ENCODE measurements at regions not wholly inside any gene's neighbourhood (a gene's known extent, or its start where the extent isn't known, plus 50 kb on each side); places are given as distances from the start of the nearest gene placed in this dataset.
"Not testable (repeated sequence)": the region's sequence is repeated elsewhere in the genome, so short reads cannot be mapped to it uniquely, and the experiment has no call there.

DNA sequence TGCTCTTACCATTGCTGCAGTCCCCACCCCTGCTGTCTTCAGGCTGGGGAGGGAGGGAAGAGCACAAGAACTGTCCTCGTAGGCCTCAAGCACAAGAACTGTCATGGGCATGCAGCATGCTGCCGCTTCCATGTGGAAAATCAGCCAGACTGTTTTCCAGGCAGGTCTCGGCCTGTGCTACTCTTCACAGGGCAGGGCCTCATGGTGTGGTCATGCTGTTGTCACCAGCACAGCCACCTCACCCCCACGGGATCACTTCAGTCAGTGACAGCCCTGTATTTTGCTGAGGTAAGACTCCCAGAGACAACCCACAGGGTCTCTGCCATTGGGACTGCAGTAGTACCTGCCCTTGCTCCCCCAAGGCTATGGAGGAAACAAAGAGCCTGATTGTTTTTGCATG lies 205.3 kb downstream of the NAP1L3 start:
- no peak for DNase-seq (ENCODE audit: low spot score)

DNA sequence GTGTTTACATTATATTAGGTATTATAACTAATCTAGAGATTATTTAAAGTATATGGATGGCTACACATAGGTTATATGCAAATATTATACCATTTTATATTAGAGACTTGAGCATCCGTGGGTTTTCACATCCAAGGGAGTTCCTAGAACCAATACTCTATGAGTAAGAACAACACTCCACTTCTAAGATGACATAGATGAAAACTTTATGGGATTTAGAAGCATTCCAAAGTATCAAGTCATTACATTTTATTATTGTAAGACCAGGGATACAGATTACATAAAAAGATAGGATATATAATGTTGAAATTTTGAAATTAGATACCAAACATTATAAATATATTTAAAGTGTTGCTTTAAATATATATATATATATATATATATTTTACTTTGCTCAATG lies 207.0 kb downstream of the NAP1L3 start:
- DNase-seq (ENCODE audit: low spot score): no peak

- DNase-seq (ENCODE audit: low spot score): no peak
These were observed 212.3 kb downstream of the NAP1L3 start for GRCh38 chrX:93461060-93461459.

GRCh38 chrX:93454509-93454908 lies 218.9 kb downstream of the NAP1L3 start:
- DNase-seq (ENCODE audit: low spot score): no peak

- not testable (repeated sequence) for DNase-seq (ENCODE audit: low spot score)
These were observed 238.7 kb downstream of the NAP1L3 start for GRCh38 chrX:93434721-93435120.

DNA sequence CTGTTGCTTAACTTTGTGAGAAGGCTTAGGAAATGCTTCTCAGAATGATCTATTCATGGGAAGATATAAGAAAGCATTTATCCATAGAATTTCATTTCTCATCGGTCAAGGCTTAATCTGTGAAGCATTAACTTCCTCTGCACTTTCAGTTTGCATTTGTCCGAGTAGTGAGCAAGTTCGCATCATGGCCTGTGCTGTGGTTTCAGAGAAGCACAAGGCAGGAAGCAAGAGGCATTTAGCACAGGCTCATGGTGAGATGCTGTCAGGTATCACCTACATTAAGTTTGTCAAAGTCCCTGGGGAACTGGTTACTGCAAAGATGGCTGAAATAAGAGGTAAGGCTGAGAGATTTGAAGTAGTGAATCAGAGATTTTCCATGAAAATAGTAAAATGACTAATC lies 244.9 kb downstream of the NAP1L3 start:
- no peak for DNase-seq (ENCODE audit: low spot score)

DNA sequence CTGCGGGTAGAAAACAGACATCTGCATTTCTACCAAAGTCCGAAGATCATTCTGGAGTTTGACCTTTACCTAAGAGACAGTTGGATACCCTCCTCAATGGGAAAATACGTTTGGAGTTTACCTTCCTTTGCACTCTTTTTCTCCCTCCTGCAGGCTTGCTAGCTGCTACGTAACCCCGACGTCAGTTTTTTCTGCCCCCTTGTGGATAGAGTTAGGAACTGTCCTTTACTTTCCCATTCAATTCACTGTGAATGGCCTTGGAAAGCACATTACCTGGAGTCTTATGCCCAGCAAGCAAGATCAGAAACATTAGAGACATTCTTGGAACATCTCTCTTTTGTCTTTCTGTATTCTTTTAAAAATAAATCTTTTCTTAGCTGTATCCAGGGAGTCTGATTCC lies 250.7 kb downstream of the NAP1L3 start:
- DNase-seq (ENCODE audit: low spot score): peak; percentile 0

- DNase-seq (ENCODE audit: low spot score): no peak
These were observed 252.8 kb downstream of the NAP1L3 start for GRCh38 chrX:93420525-93421082.

- DNase-seq (ENCODE audit: low spot score): no peak
These were observed 253.3 kb downstream of the NAP1L3 start for GRCh38 chrX:93420090-93420489.

DNA sequence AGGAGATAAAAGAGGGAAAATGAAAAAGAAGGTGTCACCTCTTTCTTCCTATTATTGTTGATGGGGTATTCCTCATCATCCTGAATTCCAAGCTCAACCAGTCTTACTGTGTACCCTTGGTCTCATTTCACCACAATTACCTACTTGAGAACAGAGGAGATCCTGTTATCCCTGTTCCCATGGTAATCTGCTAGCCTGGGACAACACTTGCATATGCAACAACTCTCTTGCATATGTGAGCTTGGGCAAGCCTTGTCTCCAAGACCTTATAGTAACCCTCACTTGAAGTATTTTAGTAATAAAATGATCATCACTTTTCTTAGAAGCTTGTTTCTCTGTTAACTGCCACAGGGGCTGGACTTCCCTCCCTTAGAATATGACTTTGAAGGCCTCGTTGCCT lies 253.7 kb downstream of the NAP1L3 start:
- no peak for DNase-seq (ENCODE audit: low spot score)

DNA sequence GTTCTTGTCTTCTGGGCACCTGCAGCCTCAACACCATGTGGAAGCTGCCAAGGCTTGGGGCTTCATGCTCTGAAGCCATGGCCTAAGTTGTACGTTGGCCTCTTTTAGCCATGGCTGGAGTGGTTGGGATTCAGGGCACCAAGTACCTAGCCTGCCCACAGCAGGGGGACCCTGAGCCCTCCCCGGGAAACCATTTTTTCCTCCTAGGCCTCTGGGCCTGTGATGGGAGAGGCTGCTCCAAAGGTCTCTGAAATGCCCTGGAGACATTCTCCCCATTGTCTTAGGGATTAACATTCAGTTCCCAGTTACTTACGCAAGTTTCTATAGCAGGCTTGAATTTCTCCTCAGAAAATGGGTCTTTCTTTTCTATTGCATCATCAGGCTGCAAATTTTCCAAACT lies 269.3 kb downstream of the NAP1L3 start:
- DNase-seq (ENCODE audit: low spot score): no peak

DNA sequence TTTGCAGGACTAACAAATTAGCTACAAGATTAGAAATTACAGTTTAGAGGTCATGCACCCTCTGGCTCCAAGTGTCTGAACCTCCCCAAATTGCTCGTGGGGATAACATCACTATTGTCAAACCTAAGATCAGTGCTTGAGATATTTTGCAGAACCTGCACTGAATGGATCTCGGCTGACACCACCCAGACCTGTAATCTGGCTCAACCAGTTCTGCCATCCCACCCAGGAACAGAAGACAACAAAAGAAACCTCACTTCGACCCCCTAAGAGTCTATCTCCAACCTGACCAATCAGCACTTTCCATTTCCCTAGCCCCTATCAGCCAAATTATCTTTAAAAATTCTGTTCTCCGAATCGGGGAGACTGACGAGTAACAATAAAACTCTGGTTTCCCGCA lies 318.7 kb downstream of the NAP1L3 start:
- no peak for DNase-seq (ENCODE audit: low spot score)

GRCh38 chrX:93346309-93346708 lies 327.1 kb downstream of the NAP1L3 start:
- DNase-seq (ENCODE audit: low spot score): no peak

- not testable (repeated sequence) for DNase-seq (ENCODE audit: low spot score)
These were observed 329.1 kb downstream of the NAP1L3 start for GRCh38 chrX:93344287-93344686.

GRCh38 chrX:93332329-93332728 lies 341.0 kb downstream of the NAP1L3 start:
- DNase-seq (ENCODE audit: low spot score): no peak

GRCh38 chrX:93322110-93322509 lies 351.3 kb downstream of the NAP1L3 start:
- no peak for DNase-seq (ENCODE audit: low spot score)

DNA sequence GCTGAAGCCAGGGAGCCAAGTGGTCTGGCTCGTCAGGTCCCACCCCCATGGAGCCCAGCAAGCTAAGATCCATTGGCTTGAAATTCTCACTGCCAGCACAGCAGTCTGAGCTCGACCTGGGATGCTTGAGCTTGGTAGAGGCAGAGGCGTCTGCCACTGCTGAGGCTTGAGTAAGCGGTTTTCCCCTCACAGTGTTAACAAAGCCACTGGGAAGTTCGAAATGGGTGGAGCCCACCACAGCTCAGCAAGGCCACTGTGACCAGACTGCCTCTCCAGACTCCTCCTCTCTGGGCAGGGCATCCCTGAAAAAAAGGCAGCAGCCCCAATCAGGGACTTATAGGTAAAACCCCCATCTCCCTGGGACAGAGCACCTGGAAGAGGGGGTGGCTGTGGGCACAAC lies 353.8 kb downstream of the NAP1L3 start:
- no peak for DNase-seq (ENCODE audit: low spot score)

All from putamen (tissue), 1 donor.